IMR-90 (cell line): ENCODE measurements at regions not wholly inside any gene's neighbourhood (a gene's known extent, or its start where the extent isn't known, plus 50 kb on each side); places are given as distances from the start of the nearest gene placed in this dataset.

ENCODE experiments used
- BHLHE40 ChIP-seq: fragments of 150-350 bp; IDR thresholded peaks from 2 replicates; pipeline ENCODE4 v1.6.1; 2016; ENCODE audit warnings: mild to moderate bottlenecking, low read depth, low read length
- ELK1 ChIP-seq: fragments of 150-350 bp; IDR thresholded peaks from 2 replicates; pipeline ENCODE4 v1.6.1; 2016; ENCODE audit warnings: low read depth, mild to moderate bottlenecking, low read length, moderate library complexity, borderline replicate concordance
- MXI1 ChIP-seq: IDR thresholded peaks from 2 replicates; pipeline ENCODE4 v1.6.1; 2012; ENCODE audit warnings: low read depth, mild to moderate bottlenecking, low read length, moderate library complexity, borderline replicate concordance
- RAD21 ChIP-seq: IDR thresholded peaks from 2 replicates; pipeline ENCODE4 v1.6.1; 2012; ENCODE audit warnings: low read length, improper control_type of control experiment
- RCOR1 ChIP-seq: IDR thresholded peaks from 2 replicates; pipeline ENCODE4 v1.6.1; 2012; ENCODE audit warnings: mild to moderate bottlenecking, low read length, improper control_type of control experiment; ENCODE audit not compliant: insufficient replicate concordance
- RFX5 ChIP-seq: IDR thresholded peaks from 2 replicates; pipeline ENCODE4 v1.8.0; 2012; ENCODE audit warnings: low read depth, mild to moderate bottlenecking, low read length, moderate library complexity
- TF ChIP-seq, protein P1 (sequence below): conservative IDR thresholded peaks from 2 replicates; pipeline ENCODE4 v1.5.1; 2012; ENCODE audit warnings: mild to moderate bottlenecking, low read depth, low read length, improper control_type of control experiment

DNA sequence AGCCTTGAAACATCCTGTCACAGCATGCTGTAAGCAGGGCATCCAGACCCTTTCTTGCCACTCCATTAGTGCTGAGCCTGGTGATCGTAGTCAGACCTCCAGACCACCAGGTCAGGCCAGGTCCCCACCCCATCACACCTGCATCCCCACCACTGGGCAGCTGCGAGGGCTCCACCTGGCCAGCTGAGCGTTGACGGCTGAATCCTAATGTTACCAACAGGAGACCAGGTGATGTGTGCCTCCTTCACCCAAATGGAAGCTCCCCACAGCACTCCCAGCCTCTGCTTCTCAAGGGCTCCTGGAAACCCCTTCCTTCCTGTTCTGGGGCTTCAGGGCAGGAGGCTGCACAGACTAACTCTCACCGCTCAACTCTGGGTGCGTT, 189.4 kb downstream of the C16orf95 start:
- TF ChIP-seq ELK1 (no peak), RFX5 (no peak), RCOR1 (no peak), BHLHE40 (no peak), RAD21 (no peak), MXI1 (no peak)
- TF ChIP-seq, protein P1, sequence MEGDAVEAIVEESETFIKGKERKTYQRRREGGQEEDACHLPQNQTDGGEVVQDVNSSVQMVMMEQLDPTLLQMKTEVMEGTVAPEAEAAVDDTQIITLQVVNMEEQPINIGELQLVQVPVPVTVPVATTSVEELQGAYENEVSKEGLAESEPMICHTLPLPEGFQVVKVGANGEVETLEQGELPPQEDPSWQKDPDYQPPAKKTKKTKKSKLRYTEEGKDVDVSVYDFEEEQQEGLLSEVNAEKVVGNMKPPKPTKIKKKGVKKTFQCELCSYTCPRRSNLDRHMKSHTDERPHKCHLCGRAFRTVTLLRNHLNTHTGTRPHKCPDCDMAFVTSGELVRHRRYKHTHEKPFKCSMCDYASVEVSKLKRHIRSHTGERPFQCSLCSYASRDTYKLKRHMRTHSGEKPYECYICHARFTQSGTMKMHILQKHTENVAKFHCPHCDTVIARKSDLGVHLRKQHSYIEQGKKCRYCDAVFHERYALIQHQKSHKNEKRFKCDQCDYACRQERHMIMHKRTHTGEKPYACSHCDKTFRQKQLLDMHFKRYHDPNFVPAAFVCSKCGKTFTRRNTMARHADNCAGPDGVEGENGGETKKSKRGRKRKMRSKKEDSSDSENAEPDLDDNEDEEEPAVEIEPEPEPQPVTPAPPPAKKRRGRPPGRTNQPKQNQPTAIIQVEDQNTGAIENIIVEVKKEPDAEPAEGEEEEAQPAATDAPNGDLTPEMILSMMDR: no peak
